HCT116 (cell line): ENCODE measurements at regions not wholly inside any gene's neighbourhood (a gene's known extent, or its start where the extent isn't known, plus 50 kb on each side); places are given as distances from the start of the nearest gene placed in this dataset.

Experiments
- CTCF ChIP-seq, 3 experiments: fragments of 200-600 bp in 1 of 3; sonication (generic) in 1 of 3; IDR thresholded peaks in 2 of 3; conservative IDR thresholded peaks in 1 of 3; 2 replicates each; pipeline ENCODE4 v1.5.1; 2012 to 2017; ENCODE audit warnings: low read depth in 2 of 3, low read length in 2 of 3, antibody characterized with exemption in 1 of 3, borderline replicate concordance in 1 of 3, control low read depth in 1 of 3, mild to moderate bottlenecking in 1 of 3, mixed read lengths in 1 of 3, mixed run types in 1 of 3, moderate library complexity in 1 of 3; ENCODE audit not compliant: insufficient read depth in 1 of 3
- POLR2A ChIP-seq: IDR thresholded peaks from 2 replicates; pipeline ENCODE4 v1.7.0; 2011; ENCODE audit warnings: borderline replicate concordance; ENCODE audit not compliant: insufficient read depth, insufficient read length; ENCODE audit errors: extremely low read depth

- TF ChIP-seq CTCF (IDR thresholded peaks at IDR 0.05 in 2 of 3, conservative IDR thresholded peaks at IDR 0.05 in 1 of 3; ENCODE audit: borderline replicate concordance in 1 of 3, insufficient read depth in 1 of 3, low read depth in 2 of 3, low read length in 2 of 3) (no peak), POLR2A (no peak)
These were observed 62.5 kb upstream of the CITED2 start for GRCh38 chr6:139436957-139437348.
